ENCODE measurements at regions not wholly inside any gene's neighbourhood (a gene's known extent, or its start where the extent isn't known, plus 50 kb on each side); places are given as distances from the start of the nearest gene placed in this dataset.

GRCh38 chr2:212730994-212731393, 192.4 kb upstream of the ERBB4 start:
- TF ChIP-seq CTCF (IDR thresholded peaks at IDR 0.05) (no peak), POLR2A (IDR thresholded peaks at IDR 0.05) (no peak)
